Mammary epithelial cell (primary cell): ENCODE measurements at regions not wholly inside any gene's neighbourhood (a gene's known extent, or its start where the extent isn't known, plus 50 kb on each side); places are given as distances from the start of the nearest gene placed in this dataset.

ENCODE experiments used
- CTCF ChIP-seq, 2 donors: IDR thresholded peaks in 1 of 2; conservative IDR thresholded peaks in 1 of 2; 2 replicates each; pipeline ENCODE4 v1.5.1; 2011 to 2012; ENCODE audit warnings: inconsistent platforms in 2 of 2, low read length in 2 of 2, mild to moderate bottlenecking in 2 of 2, control low read depth in 1 of 2, low read depth in 1 of 2; ENCODE audit not compliant: insufficient read depth in 1 of 2; ENCODE audit errors: extremely low read depth in 1 of 2
- EZH2 ChIP-seq: IDR thresholded peaks from 2 replicates; pipeline ENCODE4 v1.6.1; 2012; ENCODE audit warnings: low read length, inconsistent platforms, borderline replicate concordance

GRCh38 chr2:211027976-211028375 lies 471.6 kb downstream of the CPS1 start:
- TF ChIP-seq CTCF (conservative IDR thresholded peaks at IDR 0.05 in 1 of 2, IDR thresholded peaks at IDR 0.05 in 1 of 2; ENCODE audit: extremely low read depth in 1 of 2, insufficient read depth in 1 of 2, low read depth in 1 of 2, low read length in 2 of 2) (no peak), EZH2 (no peak)
